Stimulated activated CD4-positive, alpha-beta T cell treated with anti-CD3 and anti-CD28 coated beads, Interleukin-1b, Interleukin-23, amount 100 ng/mL, for 48 hours (primary cell): ENCODE measurements at regions not wholly inside any gene's neighbourhood (a gene's known extent, or its start where the extent isn't known, plus 50 kb on each side); places are given as distances from the start of the nearest gene placed in this dataset.
"Not testable (repeated sequence)": the region's sequence is repeated elsewhere in the genome, so short reads cannot be mapped to it uniquely, and the experiment has no call there.

ENCODE experiments used
- DNase-seq: peaks from one replicate; pipeline ENCODE4 v3.0.0-alpha.2; 2020

GRCh38 chr13:40345654-40346372, 320.6 kb downstream of the FOXO1 start:
- no peak for DNase-seq

GRCh38 chr13:40346592-40346991, 319.8 kb downstream of the FOXO1 start:
- DNase-seq = no peak

- no peak for DNase-seq
Measured at GRCh38 chr13:40348096-40348679, 318.3 kb downstream of the FOXO1 start.

- DNase-seq = no peak
Measured at GRCh38 chr13:40350283-40350992, 316.0 kb downstream of the FOXO1 start.

GRCh38 chr13:40351537-40352379, 314.7 kb downstream of the FOXO1 start:
- DNase-seq = no peak

GRCh38 chr13:40352380-40352778, 314.1 kb downstream of the FOXO1 start:
- no peak for DNase-seq

- DNase-seq = no peak
Measured at GRCh38 chr13:40352802-40353562, 313.5 kb downstream of the FOXO1 start.

GRCh38 chr13:40355126-40355724, 311.2 kb downstream of the FOXO1 start:
- no peak for DNase-seq

- DNase-seq = no peak
Measured at GRCh38 chr13:40356011-40356410, 310.4 kb downstream of the FOXO1 start.

- not testable (repeated sequence) for DNase-seq
Measured at GRCh38 chr13:40356458-40356857, 310.0 kb downstream of the FOXO1 start.

GRCh38 chr13:40362502-40362901, 303.9 kb downstream of the FOXO1 start:
- DNase-seq = no peak

- no peak for DNase-seq
Measured at GRCh38 chr13:40363653-40364052, 302.8 kb downstream of the FOXO1 start.

GRCh38 chr13:40366119-40366518, 300.3 kb downstream of the FOXO1 start:
- no peak for DNase-seq

GRCh38 chr13:40368127-40368891, 298.1 kb downstream of the FOXO1 start:
- no peak for DNase-seq

- no peak for DNase-seq
Measured at GRCh38 chr13:40370661-40371060, 295.8 kb downstream of the FOXO1 start.

GRCh38 chr13:40371531-40372125, 294.8 kb downstream of the FOXO1 start:
- no peak for DNase-seq

- peak; percentile 68 for DNase-seq
Measured at GRCh38 chr13:40373608-40374007, 292.8 kb downstream of the FOXO1 start.

GRCh38 chr13:40375489-40376171, 290.8 kb downstream of the FOXO1 start:
- no peak for DNase-seq

- no peak for DNase-seq
Measured at GRCh38 chr13:40376296-40376849, 290.1 kb downstream of the FOXO1 start.
